ENCODE measurements at regions not wholly inside any gene's neighbourhood (a gene's known extent, or its start where the extent isn't known, plus 50 kb on each side); places are given as distances from the start of the nearest gene placed in this dataset.
A peak's percentile ranks its signal among the peaks of the same experiment; 100 is the strongest.
"Not testable (repeated sequence)": the region's sequence is repeated elsewhere in the genome, so short reads cannot be mapped to it uniquely, and the experiment has no call there.

- H2AFZ ChIP-seq (ENCODE audit: control insufficient read depth, low read depth, low read length); H3K4me2 ChIP-seq (ENCODE audit: control insufficient read depth, insufficient read depth); SMC1A ChIA-PET (ENCODE audit: uncharacterized antibody, unreplicated experiment); intact Hi-C loops (cut with micrococcal nuclease; ENCODE audit: unreplicated experiment); DNase-seq (ENCODE audit: low read depth, low spot score); CTCF ChIA-PET; BruUV-seq (replicated peaks); H3K9ac ChIP-seq (ENCODE audit: control insufficient read depth, insufficient read depth, low read length); in situ Hi-C loops (cut with MboI); H3K4me1 ChIP-seq (ENCODE audit: control insufficient read depth, insufficient read depth, low read length); H3K4me3 ChIP-seq; FAIRE-seq; H3K9me3 ChIP-seq (replicated peaks; ENCODE audit: control insufficient read depth, insufficient read depth, low read length); H3K79me2 ChIP-seq (ENCODE audit: control insufficient read depth, insufficient read depth, low read length); H3K27me3 ChIP-seq (replicated peaks in 1 of 2; ENCODE audit: control insufficient read depth in 2 of 2, insufficient read depth in 2 of 2, low read length in 1 of 2); H3K27ac ChIP-seq (ENCODE audit: control insufficient read depth, insufficient read depth); H4K20me1 ChIP-seq (ENCODE audit: control insufficient read depth, insufficient read depth); H3K36me3 ChIP-seq (ENCODE audit: control insufficient read depth in 2 of 2, insufficient read depth in 2 of 2, low read length in 1 of 2); POLR2A ChIA-PET: not testable (repeated sequence)
- RAD21 ChIA-PET (ENCODE audit: unreplicated experiment) = interaction anchor here (0.6 to 1.3 kb wide), 2 partner anchors 9 to 22 kb away, joined by 3 read pairs; no protein-coding TSS in a partner anchor
- 57% methylated on average over 1 of the region's 1 CpG for WGBS (ENCODE audit: insufficient coverage, insufficient replicate concordance, low lambda C conversion rate, missing lambda C conversion rate)
- ATAC-seq = peak; percentile 51
Measured at GRCh38 chr1:148424143-148425003, 58.7 kb downstream of the PPIAL4G start.

- intact Hi-C loops (cut with micrococcal nuclease; ENCODE audit: unreplicated experiment); H3K4me3 ChIP-seq; DNase-seq (ENCODE audit: low read depth, low spot score); SMC1A ChIA-PET (ENCODE audit: uncharacterized antibody, unreplicated experiment); BruUV-seq (replicated peaks); H3K4me1 ChIP-seq (ENCODE audit: control insufficient read depth, insufficient read depth, low read length); ATAC-seq; H3K79me2 ChIP-seq (ENCODE audit: control insufficient read depth, insufficient read depth, low read length); H4K20me1 ChIP-seq (ENCODE audit: control insufficient read depth, insufficient read depth); H3K36me3 ChIP-seq (ENCODE audit: control insufficient read depth in 2 of 2, insufficient read depth in 2 of 2, low read length in 1 of 2); FAIRE-seq; POLR2A ChIA-PET; H3K27me3 ChIP-seq (replicated peaks in 1 of 2; ENCODE audit: control insufficient read depth in 2 of 2, insufficient read depth in 2 of 2, low read length in 1 of 2); H3K9ac ChIP-seq (ENCODE audit: control insufficient read depth, insufficient read depth, low read length); H3K9me3 ChIP-seq (replicated peaks; ENCODE audit: control insufficient read depth, insufficient read depth, low read length); H3K4me2 ChIP-seq (ENCODE audit: control insufficient read depth, insufficient read depth); H3K27ac ChIP-seq (ENCODE audit: control insufficient read depth, insufficient read depth); H2AFZ ChIP-seq (ENCODE audit: control insufficient read depth, low read depth, low read length); CTCF ChIA-PET; in situ Hi-C loops (cut with MboI); RAD21 ChIA-PET (ENCODE audit: unreplicated experiment): not testable (repeated sequence)
- WGBS (ENCODE audit: insufficient coverage, insufficient replicate concordance, low lambda C conversion rate, missing lambda C conversion rate) = 100% methylated on average over 4 of the region's 4 CpGs
Measured at GRCh38 chr1:148422921-148423320, 60.2 kb downstream of the PPIAL4G start.

GRCh38 chr1:148417241-148417640 is 65.9 kb downstream of the PPIAL4G start:
- SMC1A ChIA-PET (ENCODE audit: uncharacterized antibody, unreplicated experiment); RAD21 ChIA-PET (ENCODE audit: unreplicated experiment); in situ Hi-C loops (cut with MboI): not testable (repeated sequence)

GRCh38 chr1:148413385-148413784 is 69.7 kb downstream of the PPIAL4G start:
- H3K4me3 ChIP-seq; H3K4me1 ChIP-seq (ENCODE audit: control insufficient read depth, insufficient read depth, low read length); RAD21 ChIA-PET (ENCODE audit: unreplicated experiment); intact Hi-C loops (cut with micrococcal nuclease; ENCODE audit: unreplicated experiment); H3K4me2 ChIP-seq (ENCODE audit: control insufficient read depth, insufficient read depth); H4K20me1 ChIP-seq (ENCODE audit: control insufficient read depth, insufficient read depth); POLR2A ChIA-PET; DNase-seq (ENCODE audit: low read depth, low spot score); H3K9me3 ChIP-seq (replicated peaks; ENCODE audit: control insufficient read depth, insufficient read depth, low read length); in situ Hi-C loops (cut with MboI); H3K27me3 ChIP-seq (replicated peaks in 1 of 2; ENCODE audit: control insufficient read depth in 2 of 2, insufficient read depth in 2 of 2, low read length in 1 of 2); ATAC-seq; H3K79me2 ChIP-seq (ENCODE audit: control insufficient read depth, insufficient read depth, low read length); H2AFZ ChIP-seq (ENCODE audit: control insufficient read depth, low read depth, low read length); SMC1A ChIA-PET (ENCODE audit: uncharacterized antibody, unreplicated experiment); H3K9ac ChIP-seq (ENCODE audit: control insufficient read depth, insufficient read depth, low read length); H3K36me3 ChIP-seq (ENCODE audit: control insufficient read depth in 2 of 2, insufficient read depth in 2 of 2, low read length in 1 of 2); BruUV-seq (replicated peaks); FAIRE-seq; H3K27ac ChIP-seq (ENCODE audit: control insufficient read depth, insufficient read depth); CTCF ChIA-PET: not testable (repeated sequence)
- 87% methylated on average over 2 of the region's 2 CpGs for WGBS (ENCODE audit: insufficient coverage, insufficient replicate concordance, low lambda C conversion rate, missing lambda C conversion rate)

More at GRCh38 chr1:148417241-148417640, 65.9 kb downstream of the PPIAL4G start:
- H3K9me3 ChIP-seq (replicated peaks; ENCODE audit: control insufficient read depth, insufficient read depth, low read length); H3K36me3 ChIP-seq (ENCODE audit: control insufficient read depth in 2 of 2, insufficient read depth in 2 of 2, low read length in 1 of 2); CTCF ChIA-PET; ATAC-seq; H3K4me3 ChIP-seq; H3K4me2 ChIP-seq (ENCODE audit: control insufficient read depth, insufficient read depth); H3K79me2 ChIP-seq (ENCODE audit: control insufficient read depth, insufficient read depth, low read length); H2AFZ ChIP-seq (ENCODE audit: control insufficient read depth, low read depth, low read length); intact Hi-C loops (cut with micrococcal nuclease; ENCODE audit: unreplicated experiment); H3K9ac ChIP-seq (ENCODE audit: control insufficient read depth, insufficient read depth, low read length); BruUV-seq (replicated peaks); H4K20me1 ChIP-seq (ENCODE audit: control insufficient read depth, insufficient read depth); DNase-seq (ENCODE audit: low read depth, low spot score); H3K27me3 ChIP-seq (replicated peaks in 1 of 2; ENCODE audit: control insufficient read depth in 2 of 2, insufficient read depth in 2 of 2, low read length in 1 of 2); H3K27ac ChIP-seq (ENCODE audit: control insufficient read depth, insufficient read depth); FAIRE-seq; H3K4me1 ChIP-seq (ENCODE audit: control insufficient read depth, insufficient read depth, low read length): not testable (repeated sequence)
- POLR2A ChIA-PET = interaction anchor here (0.7 kb wide), 1 partner anchor 105 kb away, joined by 4 read pairs; no protein-coding TSS in a partner anchor
- WGBS (ENCODE audit: insufficient coverage, insufficient replicate concordance, low lambda C conversion rate, missing lambda C conversion rate) = 86% methylated on average over 3 of the region's 3 CpGs
